B cell (primary cell): ENCODE measurements at regions not wholly inside any gene's neighbourhood (a gene's known extent, or its start where the extent isn't known, plus 50 kb on each side); places are given as distances from the start of the nearest gene placed in this dataset.

ENCODE experiments used
- ATAC-seq: fragments of 200-7000 bp; cut with Tn5 transposase; one replicate; pipeline ENCODE4 v1.10.0; 2021; ENCODE audit warnings: low read depth, mild to moderate bottlenecking, moderate number of reproducible peaks, moderate library complexity
- CTCF ChIA-PET: fragments of 350-600 bp; sonication (Branson Sonifier 250); formaldehyde crosslinking; loops from one replicate; lab custom pipeline; 2021; ENCODE audit warnings: antibody characterized with exemption, inconsistent platforms; lab: Charles Lee
- POLR2A ChIA-PET: fragments of 350-600 bp; sonication (Branson Sonifier 250); formaldehyde crosslinking; loops from one replicate; lab custom pipeline; 2021; ENCODE audit warnings: antibody characterized with exemption; lab: Charles Lee
- DNase-seq: peaks from one replicate; pipeline ENCODE4 v3.0.0; 2013
- H2AFZ ChIP-seq: 2 replicates; pipeline ENCODE4 v1.6.1; 2012; ENCODE audit warnings: mild to moderate bottlenecking, low read depth, low read length; ENCODE audit not compliant: insufficient read depth, poor library complexity, severe bottlenecking
- H3K27ac ChIP-seq, 2 donors: 1 replicate in 1 of 2; 2 replicates in 1 of 2; pipeline ENCODE4 v1.5.1; 2012 to 2013; ENCODE audit warnings: low read length in 2 of 2, mild to moderate bottlenecking in 2 of 2, moderate library complexity in 1 of 2
- H3K27me3 ChIP-seq, 4 experiments: fragments of 200-600 bp in 1 of 4; sonication (generic) in 1 of 4; replicated peaks in 1 of 4; 1 replicate in 2 of 4; 2 replicates in 2 of 4; pipeline versions ENCODE4 v1.6.1 to v1.7.0; 2013 to 2016; ENCODE audit warnings: low read length in 3 of 4, mild to moderate bottlenecking in 2 of 4, mixed read lengths in 1 of 4, moderate library complexity in 1 of 4; ENCODE audit not compliant: insufficient read depth in 4 of 4, control insufficient read depth in 3 of 4; ENCODE audit errors: control extremely low read depth in 1 of 4
- H3K36me3 ChIP-seq, 2 experiments: replicated peaks in 1 of 2; 1 replicate in 1 of 2; 2 replicates in 1 of 2; pipeline versions ENCODE4 v1.6.1 to v1.7.1; 2013; ENCODE audit warnings: low read length in 1 of 2; ENCODE audit not compliant: insufficient read depth in 2 of 2, control insufficient read depth in 1 of 2; ENCODE audit errors: control extremely low read depth in 1 of 2, extremely low read depth in 1 of 2
- H3K4me1 ChIP-seq, 2 donors: fragments of 200-600 bp in 1 of 2; sonication (generic) in 1 of 2; 1 replicate in 1 of 2; 2 replicates in 1 of 2; pipeline versions ENCODE4 v1.5.1 to v1.6.1; 2013 to 2017; ENCODE audit warnings: low read length in 2 of 2; ENCODE audit not compliant: control insufficient read depth in 2 of 2, insufficient read depth in 2 of 2
- H3K4me2 ChIP-seq: replicated peaks from 2 replicates; pipeline ENCODE3; 2012; ENCODE audit warnings: mild to moderate bottlenecking, low read depth, low read length; ENCODE audit not compliant: poor library complexity, severe bottlenecking
- H3K4me3 ChIP-seq, 5 experiments: fragments of 200-600 bp in 1 of 5; sonication (generic) in 1 of 5; 1 replicate in 3 of 5; 2 replicates in 2 of 5; pipeline versions ENCODE4 v1.5.1 to v1.7.0; 2011 to 2016; ENCODE audit warnings: low read length in 4 of 5, mild to moderate bottlenecking in 4 of 5, low read depth in 2 of 5, control low read depth in 1 of 5, moderate library complexity in 1 of 5; ENCODE audit not compliant: insufficient read depth in 1 of 5; ENCODE audit errors: control extremely low read depth in 1 of 5, extremely low read depth in 1 of 5
- H3K79me2 ChIP-seq: fragments of 200-600 bp; sonication (generic); one replicate; pipeline ENCODE4 v1.6.0; 2016; ENCODE audit warnings: low read length; ENCODE audit not compliant: control insufficient read depth, insufficient read depth
- H3K9ac ChIP-seq: fragments of 200-600 bp; sonication (generic); 2 replicates; pipeline ENCODE4 v1.6.1; 2017; ENCODE audit warnings: mild to moderate bottlenecking, low read length, moderate library complexity
- H3K9me3 ChIP-seq, 3 donors: one replicate each; pipeline versions ENCODE4 v1.6.1 to v1.7.1; 2013; ENCODE audit warnings: low read length in 2 of 3; ENCODE audit not compliant: control insufficient read depth in 2 of 3, insufficient read depth in 1 of 3; ENCODE audit errors: control extremely low read depth in 1 of 3
- H4K20me1 ChIP-seq: 2 replicates; pipeline ENCODE4 v1.6.0; 2012; ENCODE audit warnings: mild to moderate bottlenecking, low read length; ENCODE audit not compliant: insufficient read depth, control insufficient read depth, poor library complexity, severe bottlenecking
- H3K27ac Mint-ChIP-seq: one replicate; pipeline ENCODE4 v1.8.0; 2021; ENCODE audit warnings: mixed read lengths
- H3K27me3 Mint-ChIP-seq: one replicate; pipeline ENCODE4 v1.8.0; 2021; ENCODE audit warnings: mixed read lengths
- H3K4me1 Mint-ChIP-seq: one replicate; pipeline ENCODE4 v1.8.0; 2021; ENCODE audit warnings: mixed read lengths
- H3K4me3 Mint-ChIP-seq: one replicate; pipeline ENCODE4 v1.8.0; 2021; ENCODE audit warnings: mixed read lengths
- H3K9me3 Mint-ChIP-seq: one replicate; pipeline ENCODE4 v1.8.0; 2022; ENCODE audit warnings: mixed read lengths; ENCODE audit not compliant: insufficient read depth
- EZH2 ChIP-seq: IDR thresholded peaks from 2 replicates; pipeline ENCODE4 v1.6.1; 2012; ENCODE audit warnings: borderline replicate concordance, low read depth, mild to moderate bottlenecking, moderate library complexity, low read length; ENCODE audit not compliant: insufficient read depth, poor library complexity, severe bottlenecking
- WGBS: methylation state at CpG from one replicate; pipeline ENCODE4 v1.1.5; 2013; ENCODE audit warnings: missing lambda C conversion rate; ENCODE audit not compliant: insufficient coverage; 5-methylcytosine and 5-hydroxymethylcytosine counted together
- intact Hi-C: fragments of 100-400 bp; cut with micrococcal nuclease; formaldehyde crosslinking; loops from one replicate; pipeline ENCODE4 v1.10.0; 2022
- TF ChIP-seq, protein P1 (sequence below): fragments of 200-600 bp; IDR thresholded peaks from one replicate; pipeline ENCODE4 v1.8.0; 2022; ENCODE audit warnings: antibody characterized with exemption, mild to moderate bottlenecking

DNA sequence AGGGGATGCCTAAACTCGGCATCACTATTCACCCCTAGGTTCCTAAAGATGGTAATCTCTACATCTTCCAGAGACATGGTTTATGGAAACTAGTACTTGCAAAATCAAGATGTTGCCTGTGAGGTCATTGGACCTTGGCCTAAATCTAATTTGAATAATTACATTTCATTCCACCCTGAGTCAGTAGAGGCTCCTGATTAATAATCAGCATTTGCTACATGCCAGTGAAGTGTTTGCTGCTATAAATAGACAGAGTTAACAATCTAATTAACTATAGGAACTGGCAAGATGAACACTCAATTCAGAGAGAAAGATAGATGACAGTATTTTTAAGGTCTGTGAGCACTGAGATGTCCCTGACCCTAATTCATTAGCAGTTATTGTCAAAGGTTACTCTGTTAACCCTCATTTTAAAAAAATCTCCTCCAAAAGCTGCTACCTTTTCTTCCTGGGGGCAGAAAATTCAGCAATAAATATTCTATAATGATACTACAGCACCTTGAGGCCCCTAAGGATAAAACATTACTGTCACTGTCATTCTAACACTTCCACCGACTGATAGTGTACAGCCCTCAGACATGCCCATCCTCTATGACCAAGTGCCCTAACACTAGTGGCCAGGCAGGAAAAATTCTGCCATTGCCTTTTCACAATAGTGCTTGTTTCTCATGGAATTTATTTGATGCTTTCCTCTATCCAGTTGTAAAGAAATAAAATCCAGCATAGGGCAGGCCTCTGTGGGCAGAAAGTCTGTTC, 65.7 kb upstream of the CCDC196 start:
- CTCF ChIA-PET = no interaction called here
- H2AFZ ChIP-seq = no peak overlapping the region
- POLR2A ChIA-PET = no interaction called here

More for the DNA sequence above, 65.7 kb upstream of the CCDC196 start:
- DNase-seq (no peak), ATAC-seq (no peak)
- Histone ChIP-seq H4K20me1 (no peaks in the 10 kb centered on the region), H3K79me2 (no peaks in the 10 kb centered on the region), H3K27me3 (no peaks in the 10 kb centered on the region), H3K27ac (no peak overlapping the region), H3K4me2 (no peak overlapping the region), H3K36me3 (no peaks in the 10 kb centered on the region), H3K9me3 (peaks cover 0 to 3% (median 0%) of the 10 kb centered on the region in 3 donors), H3K4me3 (no peak overlapping the region), H3K9ac (no peak overlapping the region), H3K4me1 (no peaks in the 10 kb centered on the region)
- H3K4me1 Mint-ChIP-seq = no peaks in the 10 kb centered on the region
- intact Hi-C loops = no loop called here
- no peak for TF ChIP-seq EZH2
- TF ChIP-seq, protein P1, sequence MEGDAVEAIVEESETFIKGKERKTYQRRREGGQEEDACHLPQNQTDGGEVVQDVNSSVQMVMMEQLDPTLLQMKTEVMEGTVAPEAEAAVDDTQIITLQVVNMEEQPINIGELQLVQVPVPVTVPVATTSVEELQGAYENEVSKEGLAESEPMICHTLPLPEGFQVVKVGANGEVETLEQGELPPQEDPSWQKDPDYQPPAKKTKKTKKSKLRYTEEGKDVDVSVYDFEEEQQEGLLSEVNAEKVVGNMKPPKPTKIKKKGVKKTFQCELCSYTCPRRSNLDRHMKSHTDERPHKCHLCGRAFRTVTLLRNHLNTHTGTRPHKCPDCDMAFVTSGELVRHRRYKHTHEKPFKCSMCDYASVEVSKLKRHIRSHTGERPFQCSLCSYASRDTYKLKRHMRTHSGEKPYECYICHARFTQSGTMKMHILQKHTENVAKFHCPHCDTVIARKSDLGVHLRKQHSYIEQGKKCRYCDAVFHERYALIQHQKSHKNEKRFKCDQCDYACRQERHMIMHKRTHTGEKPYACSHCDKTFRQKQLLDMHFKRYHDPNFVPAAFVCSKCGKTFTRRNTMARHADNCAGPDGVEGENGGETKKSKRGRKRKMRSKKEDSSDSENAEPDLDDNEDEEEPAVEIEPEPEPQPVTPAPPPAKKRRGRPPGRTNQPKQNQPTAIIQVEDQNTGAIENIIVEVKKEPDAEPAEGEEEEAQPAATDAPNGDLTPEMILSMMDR = no peak
- H3K4me3 Mint-ChIP-seq = no peak overlapping the region
- H3K27me3 Mint-ChIP-seq = no peaks in the 10 kb centered on the region
- 86% methylated on average over 1 of the region's 2 CpGs for WGBS
- H3K9me3 Mint-ChIP-seq = peaks cover 6% of the 10 kb centered on the region
- H3K27ac Mint-ChIP-seq = no peak overlapping the region
